ENCODE measurements at regions not wholly inside any gene's neighbourhood (a gene's known extent, or its start where the extent isn't known, plus 50 kb on each side); places are given as distances from the start of the nearest gene placed in this dataset.
"Not testable (repeated sequence)": the region's sequence is repeated elsewhere in the genome, so short reads cannot be mapped to it uniquely, and the experiment has no call there.

GRCh38 chr22:22074634-22075381 is 92.2 kb upstream of the TOP3B start:
- no peak for DNase-seq

DNA sequence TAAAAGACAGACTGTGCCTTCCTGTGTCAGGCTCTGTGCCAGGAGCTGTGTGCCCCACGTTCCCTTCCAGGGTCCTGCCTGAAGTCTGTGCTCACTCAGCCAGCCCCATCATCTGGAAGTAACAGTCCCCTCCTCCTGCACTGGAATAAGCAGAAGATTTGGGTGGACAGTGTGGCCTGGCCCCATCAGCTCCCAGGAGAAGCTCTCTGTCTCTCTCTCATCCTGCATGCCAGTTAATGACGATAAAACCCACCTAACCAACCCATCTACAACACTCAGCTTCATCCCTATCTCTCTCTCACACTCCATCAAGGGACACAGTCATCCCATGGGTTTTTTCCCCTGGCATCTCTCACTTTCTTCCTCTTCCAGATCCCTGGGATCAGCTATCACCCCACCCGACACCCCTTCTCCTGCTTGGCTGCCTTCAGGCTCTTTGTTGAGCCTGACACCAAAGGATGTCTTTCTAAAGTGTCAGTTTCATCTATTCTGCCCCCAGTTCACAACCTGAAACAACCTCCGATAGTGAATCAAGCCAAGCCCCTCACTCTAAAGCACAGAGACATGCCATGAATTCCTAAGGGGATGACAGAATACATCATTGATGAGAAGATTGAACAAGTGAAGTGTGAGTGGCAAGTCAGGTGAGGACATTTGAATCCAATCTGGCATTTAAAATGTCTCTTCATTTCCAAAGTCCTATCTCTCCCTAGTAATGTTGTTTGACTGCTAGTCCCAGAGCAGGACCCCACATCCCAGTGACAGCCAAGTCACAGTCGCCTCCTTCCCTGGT is 91.4 kb upstream of the TOP3B start:
- DNase-seq: no peak

- DNase-seq: no peak
Measured at GRCh38 chr22:22072169-22072836, 89.7 kb upstream of the TOP3B start.

- DNase-seq: no peak
Measured at GRCh38 chr22:22071455-22071854, 88.9 kb upstream of the TOP3B start.

- DNase-seq: no peak
Measured at GRCh38 chr22:22070371-22070824, 87.8 kb upstream of the TOP3B start.

DNA sequence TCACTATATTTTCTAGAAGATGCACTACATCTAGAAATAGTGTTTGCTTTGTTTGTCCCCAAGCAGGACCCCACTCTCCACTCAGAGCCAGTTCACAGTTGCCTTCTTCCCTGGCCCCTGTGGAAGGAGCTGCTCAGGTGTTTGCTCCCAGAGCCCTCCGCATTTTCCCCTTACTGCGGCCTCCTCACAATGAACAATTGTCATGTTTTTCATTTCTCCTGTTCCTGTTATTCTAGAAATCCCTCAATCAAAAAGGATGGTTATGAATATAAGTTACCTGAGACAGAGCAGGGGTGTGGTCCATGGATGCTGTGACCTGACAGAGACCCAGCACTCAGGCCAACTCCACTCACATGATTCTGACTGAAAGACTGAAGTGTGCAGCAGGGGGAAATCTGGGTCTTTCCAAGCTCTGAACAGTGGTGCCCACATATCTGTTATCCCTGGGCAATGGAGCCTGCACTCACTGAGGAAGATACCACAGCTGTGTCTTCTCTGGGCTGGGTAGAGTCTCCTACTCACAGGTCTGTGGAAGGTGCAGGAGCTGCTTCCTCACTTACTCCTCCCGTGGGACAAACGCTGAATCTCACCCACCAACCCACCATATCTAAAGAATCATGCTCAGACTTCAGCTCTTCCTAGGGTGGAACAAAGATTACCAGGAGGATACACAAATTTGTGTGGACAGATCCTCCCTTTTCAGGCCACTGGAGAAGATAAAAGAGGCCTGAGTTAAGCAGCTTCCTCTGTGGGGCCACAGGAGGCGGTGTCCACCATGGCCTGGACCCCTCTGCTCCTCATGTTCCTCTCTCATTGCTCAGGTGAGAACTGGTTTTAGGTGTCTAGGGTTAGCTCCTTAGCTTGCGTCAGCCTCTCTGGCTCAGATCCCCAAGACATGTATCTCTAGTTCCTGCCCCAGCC is 87.1 kb upstream of the TOP3B start:
- DNase-seq: no peak

DNA sequence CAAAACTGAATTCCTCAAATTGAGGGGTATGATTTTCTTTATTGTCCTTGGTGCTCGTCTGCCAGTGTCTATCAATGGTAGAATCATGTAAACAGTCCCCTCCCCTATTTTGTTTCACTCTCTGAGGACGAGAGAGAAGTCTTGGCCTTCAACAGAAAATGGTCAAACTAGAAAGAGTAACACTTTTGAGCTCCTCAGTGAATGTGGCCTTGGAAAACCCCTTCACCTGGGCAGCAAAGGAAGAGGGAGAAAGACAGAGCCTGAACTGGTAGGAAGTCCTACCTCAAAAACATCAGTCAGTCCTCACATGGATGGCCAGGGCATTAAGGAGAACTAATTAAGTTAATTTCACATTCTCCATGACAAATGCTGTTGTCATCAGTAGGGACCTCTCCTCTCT is 86.1 kb upstream of the TOP3B start:
- no peak for DNase-seq

DNA sequence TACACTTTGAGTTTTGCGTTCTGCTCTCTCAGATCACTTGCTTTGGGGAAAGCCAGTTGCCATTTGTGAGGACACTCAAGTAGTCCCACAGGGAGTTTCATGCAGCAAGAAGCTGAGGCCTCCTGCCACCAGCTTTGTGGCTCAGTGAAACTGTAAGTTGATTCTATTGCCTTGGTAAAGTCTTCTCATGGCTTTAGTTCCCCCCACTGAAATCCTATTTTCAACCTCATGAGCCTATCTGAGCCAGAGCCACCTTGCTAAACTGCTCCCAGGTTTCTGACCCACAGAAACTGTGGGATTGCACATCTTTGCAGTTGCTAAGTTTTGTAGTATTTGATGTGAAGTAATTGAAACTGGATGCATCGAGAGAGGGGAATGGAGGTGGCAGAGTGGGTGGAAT is 85.4 kb upstream of the TOP3B start:
- no peak for DNase-seq

- DNase-seq: no peak
Measured at GRCh38 chr22:22067192-22067591, 84.6 kb upstream of the TOP3B start.

- DNase-seq: no peak
Measured at GRCh38 chr22:22064580-22064979, 82.0 kb upstream of the TOP3B start.

DNA sequence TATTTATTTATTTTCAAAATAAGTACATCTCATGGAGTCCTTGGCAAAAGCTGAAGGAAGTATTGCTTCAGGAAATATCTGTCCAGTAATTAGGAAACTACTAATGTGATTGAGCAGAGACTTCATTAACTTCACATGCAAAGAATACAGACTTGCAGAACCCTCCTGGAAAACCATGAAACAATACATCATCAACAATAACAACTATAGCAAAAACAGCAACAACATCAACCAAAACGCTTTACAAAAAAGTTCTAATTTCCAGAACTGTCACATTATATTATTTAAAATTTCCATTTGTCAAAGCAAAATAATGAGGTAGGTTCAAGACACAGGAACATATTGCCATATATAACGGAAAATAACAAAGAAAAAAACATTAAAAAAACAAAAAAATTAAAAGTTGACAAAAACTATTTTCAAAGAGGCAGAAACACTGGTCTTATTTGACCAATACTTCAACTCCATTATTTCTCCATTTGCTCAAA is 79.8 kb upstream of the TOP3B start:
- DNase-seq: no peak

DNA sequence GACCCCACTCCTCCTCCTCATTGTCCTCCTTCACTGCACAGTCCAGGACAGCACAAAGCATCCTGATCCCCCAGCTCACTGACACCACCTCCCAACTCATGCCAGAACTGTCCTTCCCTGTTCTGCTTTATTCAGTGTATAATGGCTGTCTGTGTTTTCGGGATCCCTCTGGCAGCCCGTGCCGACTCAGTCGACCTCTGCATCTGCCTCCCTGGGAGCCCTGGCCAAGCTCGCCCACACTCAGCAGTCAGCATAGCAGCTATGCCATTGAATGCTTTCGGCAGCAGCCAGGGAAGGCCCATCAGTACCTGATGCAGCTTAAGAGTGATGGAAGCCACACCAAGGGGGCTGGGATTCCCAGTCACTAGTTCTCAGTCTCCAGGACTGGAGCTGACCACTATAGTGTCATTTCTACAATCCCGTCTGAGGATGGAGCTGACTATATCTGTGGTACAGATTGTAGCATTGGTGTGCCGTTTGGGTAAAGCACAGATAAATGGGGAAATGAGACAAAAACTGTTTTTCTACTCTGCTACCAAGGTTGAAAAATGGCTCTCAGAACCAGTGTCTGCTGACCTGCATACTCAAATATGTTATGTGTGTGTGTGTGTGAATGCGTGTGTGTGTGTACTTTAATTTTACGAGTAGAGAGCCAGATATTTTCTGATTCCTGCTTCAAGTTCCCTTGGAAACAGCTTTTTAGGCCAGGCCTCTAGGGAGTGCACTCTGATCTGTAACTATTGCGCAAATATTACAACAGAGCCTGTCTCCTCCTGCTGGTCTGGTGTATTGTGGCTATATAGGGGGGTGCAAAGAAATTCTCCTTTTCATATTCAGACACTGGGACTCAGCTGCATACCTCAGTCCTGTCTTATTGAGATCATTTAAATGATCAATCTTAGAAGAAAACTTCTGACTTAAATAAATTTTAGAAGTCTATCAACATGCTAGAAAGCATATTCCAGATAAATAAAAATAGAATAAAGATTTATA is 78.8 kb upstream of the TOP3B start:
- DNase-seq: no peak

DNA sequence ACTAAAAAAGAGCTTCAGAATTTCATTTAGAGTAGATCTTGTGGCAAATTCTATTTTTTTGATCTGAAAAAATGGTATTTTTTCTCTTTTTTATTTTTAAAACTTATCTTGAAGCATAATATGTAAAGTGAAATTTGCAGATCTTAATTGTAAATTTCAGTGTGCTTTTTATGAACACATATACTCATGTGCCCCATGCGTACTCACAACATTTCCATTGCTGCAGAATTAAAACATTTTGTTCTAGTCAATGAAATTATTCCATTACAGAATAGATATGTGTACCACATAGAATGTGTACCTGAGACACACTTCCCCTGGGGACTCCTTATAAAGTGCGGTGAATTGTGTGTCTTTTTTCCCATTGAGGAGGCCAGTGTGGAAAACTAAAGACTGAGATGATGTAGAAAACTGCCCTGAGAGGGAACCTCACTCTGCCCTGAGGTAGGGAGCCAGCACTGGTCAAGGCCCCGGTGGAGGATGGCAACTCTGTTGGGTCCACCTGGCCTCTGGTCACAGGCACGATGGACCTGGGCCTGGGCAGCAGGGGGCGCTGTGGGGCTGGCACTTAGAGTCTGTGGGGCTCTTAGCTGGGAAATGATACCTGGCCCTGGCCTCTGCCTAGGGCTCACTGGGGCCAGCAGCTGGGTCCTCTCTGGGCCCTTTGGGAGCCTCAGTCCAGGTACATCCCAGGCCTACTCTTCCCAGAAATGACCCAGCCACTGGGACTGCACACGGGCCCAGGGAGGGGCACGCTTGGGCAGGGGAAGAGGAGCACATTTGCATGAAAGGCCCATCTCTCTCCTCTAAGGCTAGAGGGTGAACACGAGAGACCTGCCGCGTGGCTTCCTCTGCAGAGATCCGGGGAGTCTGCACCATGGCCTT is 77.9 kb upstream of the TOP3B start:
- DNase-seq: peak; percentile 17

GRCh38 chr22:22059291-22060002 is 76.9 kb upstream of the TOP3B start:
- no peak for DNase-seq

DNA sequence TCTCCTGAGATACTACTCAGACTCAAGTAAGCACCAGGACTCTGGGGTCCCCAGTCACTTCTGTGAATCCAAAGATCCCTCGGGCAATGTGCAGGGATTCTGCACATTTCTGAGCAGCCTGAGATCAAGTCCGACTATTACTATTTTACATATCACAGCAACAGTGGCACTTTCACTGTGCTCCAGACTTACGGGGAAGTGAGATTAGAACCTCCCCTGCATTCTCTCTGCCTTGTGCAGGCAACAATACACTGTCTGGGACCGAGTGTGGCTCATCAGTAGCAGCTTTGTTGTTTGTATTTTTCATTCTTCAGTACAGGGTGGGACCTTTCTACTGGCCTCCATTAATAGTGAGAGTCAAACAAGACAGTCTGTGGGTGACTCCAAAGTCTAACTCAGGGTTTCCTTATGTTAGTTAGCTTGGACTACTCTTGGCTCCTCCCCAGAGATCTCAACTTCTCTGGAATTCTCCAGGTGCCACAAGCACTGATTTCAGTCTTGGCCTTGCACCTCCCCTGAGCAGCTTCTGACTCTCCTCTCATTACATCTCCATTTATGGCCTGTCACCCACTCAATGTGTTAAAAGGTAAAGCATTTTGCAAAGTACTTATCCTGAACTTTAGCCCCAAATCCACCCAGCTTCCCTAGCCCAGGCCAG is 76.2 kb upstream of the TOP3B start:
- no peak for DNase-seq

- no peak for DNase-seq
Measured at GRCh38 chr22:22057617-22058378, 75.2 kb upstream of the TOP3B start.

DNA sequence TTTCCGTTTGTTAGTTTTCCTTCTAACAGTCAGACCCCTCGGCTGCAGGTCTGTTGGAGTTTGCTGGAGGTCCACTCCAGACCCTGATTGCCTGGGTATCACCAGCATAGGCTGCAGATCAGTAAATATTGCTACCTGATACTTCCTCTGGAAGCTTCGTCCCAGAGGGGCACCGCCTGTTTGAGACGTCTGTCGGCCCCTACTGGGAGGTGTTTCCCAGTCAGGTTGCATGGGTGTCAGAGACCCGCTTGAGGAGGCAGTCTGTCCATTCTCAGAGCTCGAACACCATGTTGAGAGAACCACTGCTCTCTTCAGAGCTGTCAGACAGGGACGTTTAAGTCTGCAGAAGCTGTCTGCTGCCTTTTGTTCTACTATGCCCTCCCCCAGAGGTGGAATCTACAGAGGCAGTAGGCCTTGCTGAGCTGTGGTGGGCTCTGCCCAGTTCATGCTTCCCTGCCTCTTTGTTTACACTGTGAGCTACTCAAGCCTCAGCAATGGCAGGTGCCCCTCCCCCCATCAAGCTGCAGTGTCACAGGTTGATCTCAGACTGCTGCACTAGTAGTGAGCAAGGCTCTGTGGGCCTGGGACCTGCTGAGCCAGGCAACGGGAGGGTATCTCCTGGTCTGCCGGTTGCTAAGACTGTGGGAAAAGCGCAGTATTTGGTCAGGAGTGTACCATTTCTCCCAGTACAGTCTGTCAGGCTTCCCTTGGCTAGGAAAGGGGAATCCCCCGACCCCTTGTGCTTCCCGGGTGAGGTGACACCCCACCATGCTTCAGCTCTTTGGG is 74.4 kb upstream of the TOP3B start:
- DNase-seq: not testable (repeated sequence)
